Progenitor cell of endocrine pancreas (in vitro differentiated cells): ENCODE measurements at regions not wholly inside any gene's neighbourhood (a gene's known extent, or its start where the extent isn't known, plus 50 kb on each side); places are given as distances from the start of the nearest gene placed in this dataset.

Source experiments
- DNase-seq: peaks from one replicate; pipeline ENCODE4 v3.0.0; 2021; ENCODE audit warnings: low spot score; ENCODE audit not compliant: unreplicated experiment
- H3K27ac Mint-ChIP-seq: 2 replicates; pipeline ENCODE4 v1.8.0; 2021; ENCODE audit warnings: mild to moderate bottlenecking, moderate library complexity, mixed read lengths
- H3K27me3 Mint-ChIP-seq: 2 replicates; pipeline ENCODE4 v1.8.0; 2021; ENCODE audit warnings: mixed read lengths
- H3K36me3 Mint-ChIP-seq: 2 replicates; pipeline ENCODE4 v1.8.0; 2022; ENCODE audit warnings: mixed read lengths; ENCODE audit not compliant: insufficient read depth
- H3K4me1 Mint-ChIP-seq: 2 replicates; pipeline ENCODE4 v1.8.0; 2021; ENCODE audit warnings: low read depth, mixed read lengths
- H3K4me3 Mint-ChIP-seq: 2 replicates; pipeline ENCODE4 v1.8.0; 2021; ENCODE audit warnings: low read depth, mild to moderate bottlenecking, moderate library complexity, mixed read lengths
- H3K9me3 Mint-ChIP-seq: 2 replicates; pipeline ENCODE4 v1.8.0; 2021; ENCODE audit warnings: low read depth, mixed read lengths
- TF ChIP-seq, protein P1 (sequence below): fragments of 200-600 bp; sonication (generic); IDR thresholded peaks from one replicate; pipeline ENCODE4 v1.5.0; 2021; ENCODE audit warnings: antibody characterized with exemption, mild to moderate bottlenecking; ENCODE audit not compliant: unreplicated experiment

DNA sequence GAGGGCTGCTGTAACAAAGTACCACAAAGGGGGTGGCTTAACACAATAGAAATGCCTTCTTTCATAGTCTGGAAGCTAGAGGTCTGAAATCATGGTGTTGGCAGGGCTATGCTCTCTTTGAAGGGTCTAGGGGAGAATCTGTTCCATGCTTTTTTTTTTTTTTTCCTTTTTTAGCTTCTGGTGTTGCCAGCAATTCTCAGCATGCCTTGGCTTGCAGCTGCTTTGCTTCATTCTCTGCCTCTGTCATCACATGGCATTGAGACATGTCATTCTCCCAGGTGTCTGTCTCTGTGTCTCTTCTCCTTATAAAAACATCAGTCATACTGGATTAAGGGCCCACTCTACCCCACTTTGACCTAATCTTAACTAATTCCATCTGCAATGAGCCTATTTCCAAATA lies 78.6 kb upstream of the BOD1L1 start:
- no peak for DNase-seq
- Mint-ChIP-seq H3K36me3 (no peaks in the 10 kb centered on the region), H3K4me1 (peaks cover 12% of the 10 kb centered on the region), H3K4me3 (no peak overlapping the region), H3K27me3 (peaks cover under 1% of the 10 kb centered on the region), H3K27ac (no peak overlapping the region), H3K9me3 (peaks cover 6% of the 10 kb centered on the region)
- TF ChIP-seq, protein P1, sequence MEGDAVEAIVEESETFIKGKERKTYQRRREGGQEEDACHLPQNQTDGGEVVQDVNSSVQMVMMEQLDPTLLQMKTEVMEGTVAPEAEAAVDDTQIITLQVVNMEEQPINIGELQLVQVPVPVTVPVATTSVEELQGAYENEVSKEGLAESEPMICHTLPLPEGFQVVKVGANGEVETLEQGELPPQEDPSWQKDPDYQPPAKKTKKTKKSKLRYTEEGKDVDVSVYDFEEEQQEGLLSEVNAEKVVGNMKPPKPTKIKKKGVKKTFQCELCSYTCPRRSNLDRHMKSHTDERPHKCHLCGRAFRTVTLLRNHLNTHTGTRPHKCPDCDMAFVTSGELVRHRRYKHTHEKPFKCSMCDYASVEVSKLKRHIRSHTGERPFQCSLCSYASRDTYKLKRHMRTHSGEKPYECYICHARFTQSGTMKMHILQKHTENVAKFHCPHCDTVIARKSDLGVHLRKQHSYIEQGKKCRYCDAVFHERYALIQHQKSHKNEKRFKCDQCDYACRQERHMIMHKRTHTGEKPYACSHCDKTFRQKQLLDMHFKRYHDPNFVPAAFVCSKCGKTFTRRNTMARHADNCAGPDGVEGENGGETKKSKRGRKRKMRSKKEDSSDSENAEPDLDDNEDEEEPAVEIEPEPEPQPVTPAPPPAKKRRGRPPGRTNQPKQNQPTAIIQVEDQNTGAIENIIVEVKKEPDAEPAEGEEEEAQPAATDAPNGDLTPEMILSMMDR = no peak

DNA sequence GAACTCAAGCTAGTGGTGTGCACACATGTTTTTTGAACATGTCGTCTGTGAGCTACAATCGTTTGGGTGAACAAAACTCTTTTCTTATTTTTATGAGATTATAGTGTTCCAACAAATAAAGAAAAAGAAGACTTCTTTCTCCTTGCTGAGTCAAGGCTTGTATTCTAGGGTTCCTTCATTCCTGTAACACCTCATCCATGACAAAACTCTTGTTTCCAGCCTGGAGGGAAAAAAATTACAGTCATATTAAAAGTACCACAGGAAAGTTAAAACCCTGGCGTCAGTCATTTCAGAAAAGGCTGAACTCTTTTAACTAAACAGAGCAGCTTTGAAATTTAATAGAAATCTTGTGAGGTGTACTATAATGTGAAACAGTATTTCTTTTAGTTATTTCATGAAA lies 79.2 kb upstream of the BOD1L1 start:
- Mint-ChIP-seq H3K4me3 (no peak overlapping the region), H3K27me3 (peaks cover 3% of the 10 kb centered on the region), H3K36me3 (no peaks in the 10 kb centered on the region), H3K4me1 (peaks cover 12% of the 10 kb centered on the region), H3K27ac (no peak overlapping the region), H3K9me3 (peaks cover 6% of the 10 kb centered on the region)
- no peak for DNase-seq
- TF ChIP-seq, protein P1 = no peak

DNA sequence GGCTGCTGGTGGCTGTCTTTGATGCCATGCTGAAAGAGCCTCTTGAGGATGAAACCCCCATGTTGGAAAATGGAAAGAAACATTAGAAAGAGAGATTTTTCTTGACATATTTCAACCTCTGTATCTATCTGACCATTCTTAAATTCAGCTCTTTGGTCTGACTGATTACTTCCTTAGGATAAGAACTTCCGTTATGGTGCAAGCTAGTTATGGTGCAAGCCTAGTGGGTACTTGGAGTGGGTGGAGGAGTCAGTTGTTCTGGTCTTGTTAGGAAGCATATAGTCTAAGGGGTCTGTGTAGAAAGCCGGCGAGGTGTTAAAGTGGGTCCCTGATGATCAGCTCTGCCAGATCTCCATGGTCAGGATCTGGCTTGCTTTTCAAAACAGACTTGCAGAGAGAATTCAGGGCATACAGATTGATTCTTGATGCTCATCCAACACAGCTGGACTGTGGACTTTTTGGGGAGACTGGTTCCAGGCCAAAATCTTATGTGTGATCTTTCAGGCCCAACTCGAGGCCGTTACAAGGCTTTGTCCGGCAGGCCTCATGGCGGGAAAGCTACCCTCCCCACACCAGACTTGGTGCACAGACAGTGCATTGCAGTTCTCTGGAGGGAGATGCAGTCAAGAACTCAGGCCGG lies 82.8 kb upstream of the BOD1L1 start:
- Mint-ChIP-seq H3K27ac (no peak overlapping the region), H3K36me3 (no peaks in the 10 kb centered on the region), H3K27me3 (peaks cover 3% of the 10 kb centered on the region), H3K9me3 (peaks cover 6% of the 10 kb centered on the region), H3K4me1 (no peaks in the 10 kb centered on the region), H3K4me3 (no peak overlapping the region)
- TF ChIP-seq, protein P1 = no peak
- no peak for DNase-seq

DNA sequence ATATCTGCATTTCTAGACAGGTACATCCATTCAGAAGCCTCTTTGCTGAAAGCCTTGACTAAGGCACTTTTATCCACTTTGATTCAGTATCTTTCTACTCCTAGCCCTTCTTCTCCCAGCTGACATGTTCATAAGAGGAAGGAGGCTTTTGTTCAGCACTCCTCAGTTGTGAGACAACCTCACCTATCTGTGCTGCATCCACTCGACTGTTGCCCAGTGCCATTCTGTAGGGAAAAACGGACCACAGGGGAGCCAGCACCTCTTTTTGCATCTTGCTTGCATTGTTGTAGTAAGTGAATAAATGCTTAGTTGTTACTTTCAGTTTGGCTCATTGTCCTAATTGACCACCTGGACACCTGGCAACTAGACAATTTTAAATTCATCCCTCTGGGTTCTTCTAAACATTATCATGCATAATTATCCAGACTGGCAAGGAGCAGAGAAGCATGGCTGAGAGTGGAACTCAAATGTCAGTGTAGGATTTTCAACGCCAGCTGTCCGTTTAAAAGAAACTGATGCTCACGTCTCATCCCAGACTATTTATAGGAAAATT lies 83.8 kb upstream of the BOD1L1 start:
- H3K27ac Mint-ChIP-seq = no peak overlapping the region
- H3K27me3 Mint-ChIP-seq = peaks cover 3% of the 10 kb centered on the region
- no peak overlapping the region for H3K4me3 Mint-ChIP-seq
- peaks cover 6% of the 10 kb centered on the region for H3K9me3 Mint-ChIP-seq
- TF ChIP-seq, protein P1 = no peak
- H3K4me1 Mint-ChIP-seq = no peaks in the 10 kb centered on the region
- no peaks in the 10 kb centered on the region for H3K36me3 Mint-ChIP-seq
- DNase-seq = no peak

DNA sequence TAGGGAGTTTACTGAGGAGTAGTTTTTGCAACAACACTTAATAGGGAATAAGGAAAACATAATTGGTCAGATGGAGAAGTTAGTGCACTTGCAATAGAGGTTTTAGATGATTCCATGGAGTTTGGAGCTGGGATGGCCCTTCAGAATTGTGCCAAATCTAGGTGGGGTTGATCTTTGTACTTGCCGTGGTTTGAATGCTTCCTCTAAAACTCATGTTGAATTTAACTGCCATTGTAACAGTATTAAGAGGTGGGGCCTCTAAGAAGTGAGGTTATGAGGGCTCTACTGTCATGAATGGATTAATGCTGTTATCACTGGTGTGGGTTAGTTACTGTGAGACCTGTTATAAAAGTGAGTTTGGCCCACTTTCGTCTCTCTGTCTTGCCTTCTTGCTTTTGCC lies 94.4 kb upstream of the BOD1L1 start:
- no peaks in the 10 kb centered on the region for H3K27me3 Mint-ChIP-seq
- H3K4me1 Mint-ChIP-seq = no peaks in the 10 kb centered on the region
- H3K27ac Mint-ChIP-seq = no peak overlapping the region
- H3K36me3 Mint-ChIP-seq = no peaks in the 10 kb centered on the region
- no peak for DNase-seq
- H3K4me3 Mint-ChIP-seq = no peak overlapping the region
- H3K9me3 Mint-ChIP-seq = no peaks in the 10 kb centered on the region
- TF ChIP-seq, protein P1 = no peak
